ENCODE measurements at regions not wholly inside any gene's neighbourhood (a gene's known extent, or its start where the extent isn't known, plus 50 kb on each side); places are given as distances from the start of the nearest gene placed in this dataset.
"Not testable (repeated sequence)": the region's sequence is repeated elsewhere in the genome, so short reads cannot be mapped to it uniquely, and the experiment has no call there.

DNA sequence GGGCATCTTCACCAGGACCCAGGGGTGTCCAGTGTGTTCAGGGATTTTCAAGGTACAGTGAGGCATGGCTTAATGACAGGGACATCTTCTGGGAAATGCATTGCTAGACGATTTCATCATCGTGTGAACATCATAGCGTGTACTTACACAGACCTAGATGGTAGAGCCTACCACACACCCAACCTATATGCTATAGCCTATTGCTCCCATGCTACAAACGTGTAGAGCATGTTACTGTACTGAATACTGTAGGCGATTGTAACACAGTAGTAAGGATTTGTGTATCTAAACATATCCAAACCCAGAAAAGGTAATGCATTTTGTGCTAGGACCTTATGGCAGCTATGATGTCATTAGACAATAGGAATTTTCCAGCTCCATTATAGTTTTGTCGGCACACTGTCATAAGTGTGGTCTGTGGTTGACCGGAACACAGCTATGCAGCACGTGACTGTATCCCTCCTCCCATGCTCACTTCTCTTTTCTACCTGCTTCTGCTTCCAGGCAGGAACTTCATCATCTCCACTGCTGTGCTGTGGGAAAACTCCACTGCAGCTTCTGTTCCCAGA is 416.2 kb upstream of the NFE2L3 start:
- Histone ChIP-seq H3K36me3 (no peaks in the 10 kb centered on the region), H3K4me3 (no peak overlapping the region), H3K4me1 (ENCODE audit: insufficient read depth) (peaks cover 7% of the 10 kb centered on the region), H3K9me3 (no peaks in the 10 kb centered on the region), H3K27me3 (no peaks in the 10 kb centered on the region), H3K27ac (no peak overlapping the region)
- WGBS, 3 donors, result 90 to 95% (median 93%) methylated on average over 8 of the region's 8 CpGs
- TF ChIP-seq EP300 (IDR thresholded peaks at IDR 0.05) (no peak), POLR2A (IDR thresholded peaks at IDR 0.05) (no peak)
- TF ChIP-seq, protein P1, sequence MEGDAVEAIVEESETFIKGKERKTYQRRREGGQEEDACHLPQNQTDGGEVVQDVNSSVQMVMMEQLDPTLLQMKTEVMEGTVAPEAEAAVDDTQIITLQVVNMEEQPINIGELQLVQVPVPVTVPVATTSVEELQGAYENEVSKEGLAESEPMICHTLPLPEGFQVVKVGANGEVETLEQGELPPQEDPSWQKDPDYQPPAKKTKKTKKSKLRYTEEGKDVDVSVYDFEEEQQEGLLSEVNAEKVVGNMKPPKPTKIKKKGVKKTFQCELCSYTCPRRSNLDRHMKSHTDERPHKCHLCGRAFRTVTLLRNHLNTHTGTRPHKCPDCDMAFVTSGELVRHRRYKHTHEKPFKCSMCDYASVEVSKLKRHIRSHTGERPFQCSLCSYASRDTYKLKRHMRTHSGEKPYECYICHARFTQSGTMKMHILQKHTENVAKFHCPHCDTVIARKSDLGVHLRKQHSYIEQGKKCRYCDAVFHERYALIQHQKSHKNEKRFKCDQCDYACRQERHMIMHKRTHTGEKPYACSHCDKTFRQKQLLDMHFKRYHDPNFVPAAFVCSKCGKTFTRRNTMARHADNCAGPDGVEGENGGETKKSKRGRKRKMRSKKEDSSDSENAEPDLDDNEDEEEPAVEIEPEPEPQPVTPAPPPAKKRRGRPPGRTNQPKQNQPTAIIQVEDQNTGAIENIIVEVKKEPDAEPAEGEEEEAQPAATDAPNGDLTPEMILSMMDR (IDR thresholded peaks at IDR 0.05), result no peak
- intact Hi-C loops (cut with DNase I), result loop anchor here in 2 of 4 donors (10.0 kb wide), 2 partner anchors 49 to 109 kb away; no protein-coding TSS in a partner anchor
- no peak for DNase-seq

DNA sequence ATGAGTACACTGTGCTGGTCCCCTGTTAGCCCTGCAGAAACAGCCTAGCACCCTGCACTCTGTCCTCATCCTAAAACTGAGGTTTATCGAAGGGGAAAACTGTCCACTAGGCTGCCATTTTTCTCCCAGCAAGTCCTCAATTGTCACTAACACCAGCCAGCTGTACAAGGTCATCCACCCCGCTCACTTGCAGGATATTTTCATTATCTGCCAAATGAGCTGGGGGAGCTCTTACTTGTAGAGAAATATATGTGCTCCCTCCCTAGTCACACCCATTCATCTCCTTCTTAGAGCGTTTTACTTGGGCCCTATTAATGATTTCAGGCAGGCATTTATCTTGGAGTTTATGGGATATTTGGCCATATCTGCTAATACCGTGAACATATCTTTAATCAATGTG is 413.5 kb upstream of the NFE2L3 start:
- Histone ChIP-seq H3K27ac (no peak overlapping the region), H3K27me3 (no peaks in the 10 kb centered on the region), H3K4me3 (no peak overlapping the region), H3K4me1 (ENCODE audit: insufficient read depth) (peaks cover 1% of the 10 kb centered on the region), H3K36me3 (no peaks in the 10 kb centered on the region), H3K9me3 (no peaks in the 10 kb centered on the region)
- TF ChIP-seq POLR2A (IDR thresholded peaks at IDR 0.05), result no peak
- TF ChIP-seq EP300 (IDR thresholded peaks at IDR 0.05), result no peak
- intact Hi-C loops (cut with DNase I), result loop anchor here in 2 of 4 donors (10.0 kb wide), 2 partner anchors 46 to 106 kb away; no protein-coding TSS in a partner anchor
- WGBS, 3 donors, result 69 to 79% (median 79%) methylated on average over 4 of the region's 4 CpGs
- no peak for DNase-seq

DNA sequence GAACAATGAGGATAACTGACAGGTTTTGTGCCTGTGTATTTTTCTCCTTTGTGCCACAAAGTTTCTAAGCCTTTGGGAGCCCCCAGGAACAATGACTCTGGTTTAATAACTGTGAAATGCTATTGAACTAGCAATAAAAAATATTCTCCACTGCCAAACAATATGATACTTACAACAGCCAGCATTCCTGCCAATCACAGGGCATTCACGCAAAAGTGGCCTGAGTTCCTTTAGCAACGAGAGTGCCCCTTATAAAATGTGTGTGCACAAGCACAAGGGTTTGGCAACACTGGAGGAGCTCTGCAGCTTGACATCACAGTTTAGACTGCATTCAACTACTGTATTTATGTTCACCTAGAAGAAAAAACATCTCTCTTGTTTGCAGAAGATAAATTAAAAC is 412.9 kb upstream of the NFE2L3 start:
- intact Hi-C loops (cut with DNase I), result loop anchor here in 2 of 4 donors (10.0 kb wide), 2 partner anchors 46 to 106 kb away; no protein-coding TSS in a partner anchor
- no peak overlapping the region for H3K4me3 ChIP-seq
- peaks cover 1% of the 10 kb centered on the region for H3K4me1 ChIP-seq (ENCODE audit: insufficient read depth)
- no peak overlapping the region for H3K27ac ChIP-seq
- 94 to 96% (median 95%) methylated on average over 2 of the region's 2 CpGs for WGBS, 3 donors
- DNase-seq, result no peak
- H3K9me3 ChIP-seq, result no peaks in the 10 kb centered on the region
- no peaks in the 10 kb centered on the region for H3K36me3 ChIP-seq
- no peaks in the 10 kb centered on the region for H3K27me3 ChIP-seq
- no peak for TF ChIP-seq POLR2A (IDR thresholded peaks at IDR 0.05)
- TF ChIP-seq, protein P1 (IDR thresholded peaks at IDR 0.05), result no peak
- TF ChIP-seq EP300 (IDR thresholded peaks at IDR 0.05), result no peak

DNA sequence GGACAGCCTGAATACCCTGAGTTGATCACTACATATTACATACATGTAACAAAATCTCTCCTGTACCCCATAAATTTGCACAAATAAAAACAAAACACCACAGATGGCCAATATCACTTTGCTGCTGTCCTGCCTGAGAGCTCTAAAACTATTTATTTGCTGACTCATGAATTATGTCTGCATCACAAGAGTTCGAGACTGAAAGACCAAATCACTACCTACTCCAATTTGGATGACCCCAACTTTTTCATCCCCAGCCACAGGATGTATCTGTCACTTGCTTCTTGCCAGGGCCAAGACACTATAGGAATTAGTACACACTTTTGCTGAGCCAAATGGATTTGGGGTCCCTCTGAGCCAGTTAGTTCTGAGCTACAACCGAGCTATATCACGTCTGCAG is 409.7 kb upstream of the NFE2L3 start:
- no peaks in the 10 kb centered on the region for H3K27me3 ChIP-seq
- no peak overlapping the region for H3K4me3 ChIP-seq
- TF ChIP-seq, protein P1 (IDR thresholded peaks at IDR 0.05), result no peak
- TF ChIP-seq POLR2A (IDR thresholded peaks at IDR 0.05) (no peak), EP300 (IDR thresholded peaks at IDR 0.05) (no peak)
- H3K36me3 ChIP-seq, result no peaks in the 10 kb centered on the region
- 70 to 83% (median 75%) methylated on average over 3 of the region's 3 CpGs for WGBS, 3 donors
- no peak overlapping the region for H3K27ac ChIP-seq
- no peaks in the 10 kb centered on the region for H3K4me1 ChIP-seq (ENCODE audit: insufficient read depth)
- intact Hi-C loops (cut with DNase I), result no loop called here
- no peaks in the 10 kb centered on the region for H3K9me3 ChIP-seq
- DNase-seq, result no peak

DNA sequence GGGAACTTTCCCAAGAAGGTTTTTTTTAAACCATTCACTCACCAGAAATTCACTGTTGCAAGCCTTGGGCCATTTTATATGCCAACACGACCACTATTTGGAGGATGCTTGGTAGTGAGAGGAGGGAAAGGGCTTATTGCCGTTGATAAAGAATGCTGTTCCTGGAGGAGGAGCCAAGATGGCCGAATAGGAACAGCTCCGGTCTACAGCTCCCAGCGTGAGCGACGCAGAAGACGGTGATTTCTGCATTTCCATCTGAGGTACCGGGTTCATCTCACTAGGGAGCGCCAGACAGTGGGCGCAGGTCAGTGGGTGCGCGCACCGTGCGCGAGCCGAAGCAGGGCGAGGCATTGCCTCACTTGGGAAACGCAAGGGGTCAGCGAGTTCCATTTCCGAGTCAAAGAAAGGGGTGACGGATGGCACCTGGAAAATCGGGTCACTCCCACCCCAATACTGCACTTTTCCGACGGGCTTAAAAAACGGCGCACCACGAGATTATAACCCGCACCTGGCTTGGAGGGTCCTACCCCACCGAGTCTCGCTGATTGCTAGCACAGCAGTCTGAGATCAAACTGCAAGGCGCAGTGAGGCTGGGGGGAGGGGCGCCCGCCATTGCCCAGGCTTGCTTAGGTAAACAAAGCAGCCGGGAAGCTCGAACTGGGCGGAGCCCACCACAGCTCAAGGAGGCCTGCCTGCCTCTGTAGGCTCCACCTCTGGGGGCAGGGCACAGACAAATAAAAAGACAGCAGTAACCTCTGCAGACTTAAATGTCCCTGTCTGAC is 408.1 kb upstream of the NFE2L3 start:
- DNase-seq; H3K27ac ChIP-seq; H3K36me3 ChIP-seq; H3K27me3 ChIP-seq; H3K9me3 ChIP-seq; intact Hi-C loops (cut with DNase I); H3K4me3 ChIP-seq; H3K4me1 ChIP-seq (ENCODE audit: insufficient read depth): not testable (repeated sequence)
- WGBS, 3 donors, result 88 to 93% (median 89%) methylated on average over 35 to 37 of the region's 37 CpGs
